HG03442 (cell line): ENCODE measurements at regions not wholly inside any gene's neighbourhood (a gene's known extent, or its start where the extent isn't known, plus 50 kb on each side); places are given as distances from the start of the nearest gene placed in this dataset.

ENCODE experiments used
- ATAC-seq: cut with Tn5 transposase; IDR thresholded peaks from one replicate; pipeline ENCODE4 v1.9.1; 2021; ENCODE audit warnings: mild to moderate bottlenecking, moderate library complexity; ENCODE audit not compliant: unreplicated experiment

- ATAC-seq, result peak; percentile 38
Observed at GRCh38 chr1:149841597-149842238, 57.6 kb upstream of the BOLA1 start.

GRCh38 chr1:149842458-149843064 lies 56.8 kb upstream of the BOLA1 start:
- ATAC-seq, result peak; percentile 55

DNA sequence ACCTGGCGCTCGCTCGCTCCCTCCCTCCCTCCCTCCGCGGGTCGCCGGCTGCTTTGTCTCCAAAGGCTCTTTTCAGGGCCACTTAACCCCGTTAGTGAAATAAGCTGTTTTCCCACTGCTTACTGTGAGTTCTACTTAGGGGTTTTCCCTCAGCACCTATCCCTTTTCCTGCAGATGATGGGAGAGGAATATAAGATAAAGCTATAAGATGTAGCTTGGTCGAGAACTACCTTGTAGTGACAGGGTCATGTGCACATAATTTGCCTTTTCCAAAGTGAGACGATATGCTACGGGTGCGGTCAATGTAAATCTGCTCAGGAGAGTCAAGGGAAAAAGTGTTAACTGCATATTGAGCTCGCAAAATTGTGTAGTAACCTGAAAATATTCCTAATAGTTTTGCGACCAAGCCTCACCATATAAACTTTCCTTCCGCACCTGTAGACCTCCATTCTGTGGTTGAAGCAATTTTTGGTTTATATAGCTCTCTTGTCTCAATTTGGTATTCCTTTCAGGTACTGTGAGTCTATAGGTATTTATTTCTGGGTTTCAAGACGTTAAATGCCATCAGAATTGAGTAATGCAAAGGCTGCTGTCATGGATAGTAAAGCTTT lies 55.8 kb upstream of the BOLA1 start:
- no peak for ATAC-seq

- ATAC-seq, result no peak
Observed at GRCh38 chr1:149844101-149844500, 55.3 kb upstream of the BOLA1 start.

DNA sequence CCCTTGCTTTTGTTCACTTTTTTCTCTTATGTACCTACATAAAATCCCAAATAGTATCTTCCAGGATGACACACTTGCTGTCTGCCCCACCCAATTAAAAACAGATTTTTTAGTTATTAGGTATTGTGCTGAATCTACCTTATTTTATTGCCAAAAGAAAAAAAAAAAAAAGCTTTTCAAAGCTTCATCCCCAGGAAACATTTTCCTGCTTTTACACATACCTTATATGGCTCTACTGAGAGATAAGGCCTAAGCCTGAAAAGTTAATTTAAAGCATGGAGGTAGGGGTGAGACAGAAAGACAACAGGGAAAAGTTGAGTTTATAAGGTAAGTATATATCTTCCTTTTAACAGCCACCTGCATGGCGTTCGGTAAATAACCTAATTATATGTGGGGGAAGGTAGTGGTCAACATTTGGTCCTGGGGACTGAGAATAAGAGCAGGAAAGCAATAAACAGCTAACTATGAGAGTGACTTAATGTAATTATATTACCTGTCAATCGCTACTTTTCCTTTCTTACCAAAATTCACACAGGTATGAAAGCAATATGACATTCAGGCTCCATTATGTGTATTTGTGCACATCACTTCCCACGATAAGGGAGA lies 54.6 kb upstream of the BOLA1 start:
- ATAC-seq, result no peak

DNA sequence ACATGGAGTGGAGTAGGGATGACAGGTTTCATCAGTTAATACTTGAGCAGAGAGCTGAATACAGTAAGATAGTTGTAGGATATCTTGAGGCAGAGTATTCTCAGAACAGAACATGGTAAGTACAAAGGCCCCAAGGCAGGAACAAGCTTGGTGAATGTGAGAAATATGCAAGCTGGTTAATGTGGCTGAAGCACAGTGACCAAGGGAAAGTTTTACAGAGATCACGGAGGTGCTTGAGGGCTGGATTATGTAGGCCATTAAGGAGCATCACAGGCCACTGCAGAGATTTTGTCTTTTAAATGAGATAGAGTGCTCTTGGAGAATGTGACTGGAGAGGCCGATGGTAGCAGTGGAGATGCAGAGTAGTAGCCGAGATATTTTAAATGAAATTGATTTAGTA lies 54.0 kb upstream of the BOLA1 start:
- ATAC-seq, result no peak

DNA sequence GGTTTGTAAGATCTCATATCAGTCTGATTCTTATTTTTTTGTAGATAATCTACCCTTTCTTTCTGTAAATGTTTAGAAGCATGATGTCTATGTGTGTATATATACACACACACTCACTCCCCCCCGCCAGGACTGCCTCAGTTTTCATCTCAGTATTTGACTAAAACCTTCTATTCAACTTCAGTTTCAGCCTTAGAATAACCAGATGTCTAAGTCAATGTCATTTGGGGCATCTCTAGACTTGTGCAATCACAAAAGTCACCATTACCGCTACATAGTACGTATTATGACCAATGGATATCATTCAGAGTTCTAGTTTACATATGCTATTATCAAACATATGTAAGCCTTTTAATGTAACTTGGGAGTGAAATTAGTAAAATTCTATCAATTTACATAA lies 53.3 kb upstream of the BOLA1 start:
- ATAC-seq, result no peak

DNA sequence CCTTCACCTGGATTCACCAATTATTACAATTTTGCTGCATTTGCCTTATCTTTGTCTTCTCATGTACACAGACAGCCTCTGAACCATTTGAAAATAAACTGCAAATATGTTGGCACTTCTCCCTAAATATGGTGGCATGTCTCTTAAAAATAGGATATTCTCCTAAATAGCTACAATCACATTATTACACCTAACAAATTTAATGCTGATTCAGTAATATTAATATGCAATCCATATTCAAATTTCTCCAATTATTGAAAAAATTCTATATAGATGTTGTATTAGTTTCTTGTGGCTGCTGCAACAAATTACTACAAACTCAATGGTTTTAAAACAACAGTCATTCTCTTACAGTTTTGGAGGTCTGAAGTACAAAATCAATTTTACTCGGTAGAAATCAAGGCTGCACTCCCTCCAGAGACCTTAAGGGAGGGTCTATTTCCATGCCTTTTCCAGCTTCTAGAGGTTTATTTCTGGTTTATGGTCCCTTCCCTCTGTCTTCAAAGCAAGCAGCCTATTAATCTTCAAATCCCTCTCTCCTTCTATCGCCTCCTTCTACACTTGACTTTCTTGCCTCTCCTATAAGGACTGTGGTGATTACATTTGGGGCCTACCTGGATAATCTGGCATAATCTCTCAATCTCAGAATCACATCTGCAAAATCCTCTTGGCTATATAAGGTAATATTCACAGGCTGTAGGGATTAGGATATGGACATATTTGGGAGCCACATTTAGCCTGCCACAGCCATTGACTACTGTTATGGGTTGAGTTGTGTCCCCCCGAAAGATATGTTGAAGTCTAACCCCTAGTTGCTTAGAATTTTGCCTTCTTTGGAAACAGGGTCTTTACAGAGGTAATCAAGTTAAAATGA lies 52.5 kb upstream of the BOLA1 start:
- no peak for ATAC-seq

- no peak for ATAC-seq
Observed at GRCh38 chr1:149848340-149849110, 50.8 kb upstream of the BOLA1 start.

GRCh38 chr1:149849111-149849946 lies 50.0 kb upstream of the BOLA1 start:
- no peak for ATAC-seq
